ENCODE measurements at regions not wholly inside any gene's neighbourhood (a gene's known extent, or its start where the extent isn't known, plus 50 kb on each side); places are given as distances from the start of the nearest gene placed in this dataset.

DNA sequence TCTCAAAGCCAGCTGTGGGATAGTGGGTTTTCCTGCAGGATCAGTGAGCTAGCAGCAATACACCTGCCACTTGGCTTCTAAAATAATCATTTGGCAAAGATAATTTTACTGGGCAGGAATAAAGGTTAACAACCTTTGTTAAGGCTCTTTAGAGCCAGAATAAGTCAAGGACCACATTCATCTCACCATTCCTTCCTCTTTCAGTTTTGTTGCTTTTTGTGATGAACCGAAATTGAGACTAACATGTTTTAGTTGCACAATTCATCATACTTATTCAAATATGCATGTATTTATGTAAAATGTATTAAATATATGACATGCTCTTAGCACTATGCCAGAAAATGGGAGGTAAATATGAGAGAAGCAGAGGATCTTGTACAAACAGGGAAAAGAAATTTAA, 824.4 kb upstream of the TYRP1 start:
- no peak overlapping the region for H3K27ac ChIP-seq
- TF ChIP-seq, protein P1, sequence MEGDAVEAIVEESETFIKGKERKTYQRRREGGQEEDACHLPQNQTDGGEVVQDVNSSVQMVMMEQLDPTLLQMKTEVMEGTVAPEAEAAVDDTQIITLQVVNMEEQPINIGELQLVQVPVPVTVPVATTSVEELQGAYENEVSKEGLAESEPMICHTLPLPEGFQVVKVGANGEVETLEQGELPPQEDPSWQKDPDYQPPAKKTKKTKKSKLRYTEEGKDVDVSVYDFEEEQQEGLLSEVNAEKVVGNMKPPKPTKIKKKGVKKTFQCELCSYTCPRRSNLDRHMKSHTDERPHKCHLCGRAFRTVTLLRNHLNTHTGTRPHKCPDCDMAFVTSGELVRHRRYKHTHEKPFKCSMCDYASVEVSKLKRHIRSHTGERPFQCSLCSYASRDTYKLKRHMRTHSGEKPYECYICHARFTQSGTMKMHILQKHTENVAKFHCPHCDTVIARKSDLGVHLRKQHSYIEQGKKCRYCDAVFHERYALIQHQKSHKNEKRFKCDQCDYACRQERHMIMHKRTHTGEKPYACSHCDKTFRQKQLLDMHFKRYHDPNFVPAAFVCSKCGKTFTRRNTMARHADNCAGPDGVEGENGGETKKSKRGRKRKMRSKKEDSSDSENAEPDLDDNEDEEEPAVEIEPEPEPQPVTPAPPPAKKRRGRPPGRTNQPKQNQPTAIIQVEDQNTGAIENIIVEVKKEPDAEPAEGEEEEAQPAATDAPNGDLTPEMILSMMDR (IDR thresholded peaks at IDR 0.05): no peak
- TF ChIP-seq ZFX (IDR thresholded peaks at IDR 0.05; ENCODE audit: borderline replicate concordance): no peak

- TF ChIP-seq, protein P1 (IDR thresholded peaks at IDR 0.05): no peak
- no peak for TF ChIP-seq ZFX (IDR thresholded peaks at IDR 0.05; ENCODE audit: borderline replicate concordance)
- no peak overlapping the region for H3K27ac ChIP-seq
These were observed 821.3 kb upstream of the TYRP1 start for GRCh38 chr9:11871852-11872251.

GRCh38 chr9:11872471-11872870, 820.7 kb upstream of the TYRP1 start:
- no peak for TF ChIP-seq ZFX (IDR thresholded peaks at IDR 0.05; ENCODE audit: borderline replicate concordance)
- TF ChIP-seq, protein P1 (IDR thresholded peaks at IDR 0.05): no peak

GRCh38 chr9:11874414-11874813, 818.8 kb upstream of the TYRP1 start:
- TF ChIP-seq, protein P1 (IDR thresholded peaks at IDR 0.05): no peak
- no peak for TF ChIP-seq ZFX (IDR thresholded peaks at IDR 0.05; ENCODE audit: borderline replicate concordance)
- no peak overlapping the region for H3K27ac ChIP-seq

More at GRCh38 chr9:11872471-11872870, 820.7 kb upstream of the TYRP1 start:
- no peak overlapping the region for H3K27ac ChIP-seq

DNA sequence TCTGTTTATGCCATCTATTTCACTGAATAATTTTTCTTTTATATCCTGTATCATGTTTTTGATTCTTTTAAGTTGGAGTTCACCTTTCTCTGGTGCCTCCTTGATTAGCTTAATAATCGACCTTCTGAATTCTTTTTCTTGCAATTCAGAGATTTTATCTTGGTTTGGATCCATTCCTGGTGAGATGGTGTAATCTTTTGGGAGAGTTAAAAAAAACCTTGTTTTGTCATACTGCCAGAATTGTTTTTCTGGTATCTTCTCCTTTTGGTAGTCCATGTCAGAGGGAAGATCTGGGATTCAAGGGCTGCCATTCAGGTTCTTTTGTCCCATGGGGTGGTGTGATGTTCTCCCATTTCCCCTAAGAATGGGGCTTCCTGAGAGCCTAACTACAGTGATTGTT, 800.8 kb upstream of the TYRP1 start:
- H3K27ac ChIP-seq: no peak overlapping the region
- TF ChIP-seq, protein P1 (IDR thresholded peaks at IDR 0.05): no peak
- TF ChIP-seq ZFX (IDR thresholded peaks at IDR 0.05; ENCODE audit: borderline replicate concordance): no peak

DNA sequence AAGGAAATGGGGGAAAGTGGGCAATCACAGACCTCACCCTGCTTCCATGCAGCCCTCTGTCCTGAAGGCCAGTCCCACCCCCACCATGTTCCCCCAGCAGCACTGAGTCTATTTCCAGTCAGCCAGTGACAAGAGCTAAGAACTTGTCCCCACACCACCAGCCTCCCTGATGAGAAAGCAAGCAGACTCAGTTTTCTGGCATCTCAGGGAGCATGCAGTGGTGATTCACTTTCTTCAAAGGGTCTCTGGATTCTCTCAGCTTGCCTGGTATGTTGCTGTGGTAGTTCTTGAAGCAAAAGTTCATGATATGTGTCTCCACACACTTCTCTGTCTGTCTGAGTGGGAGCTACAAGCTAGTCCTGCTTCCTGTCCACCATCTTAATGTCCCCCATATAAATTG, 799.9 kb upstream of the TYRP1 start:
- no peak overlapping the region for H3K27ac ChIP-seq
- TF ChIP-seq, protein P1 (IDR thresholded peaks at IDR 0.05): no peak
- TF ChIP-seq ZFX (IDR thresholded peaks at IDR 0.05; ENCODE audit: borderline replicate concordance): no peak

GRCh38 chr9:11894136-11894535, 799.0 kb upstream of the TYRP1 start:
- no peak for TF ChIP-seq ZFX (IDR thresholded peaks at IDR 0.05; ENCODE audit: borderline replicate concordance)
- TF ChIP-seq, protein P1 (IDR thresholded peaks at IDR 0.05): no peak
- H3K27ac ChIP-seq: no peak overlapping the region

All from 22Rv1 (cell line).